KOPT-K1 (cell line): ENCODE measurements at regions not wholly inside any gene's neighbourhood (a gene's known extent, or its start where the extent isn't known, plus 50 kb on each side); places are given as distances from the start of the nearest gene placed in this dataset.

Experiments
- H3K27ac ChIP-seq: fragments of 200-600 bp; sonication (generic); 2 replicates; pipeline ENCODE4 v1.5.1; 2016; ENCODE audit warnings: antibody characterized with exemption, mild to moderate bottlenecking, low read depth, low read length; ENCODE audit not compliant: poor library complexity, severe bottlenecking
- H3K36me3 ChIP-seq: fragments of 200-600 bp; sonication (generic); 2 replicates; pipeline ENCODE4 v1.5.1; 2017; ENCODE audit warnings: antibody characterized with exemption, mild to moderate bottlenecking, low read length, moderate library complexity; ENCODE audit not compliant: insufficient read depth
- H3K9me3 ChIP-seq: fragments of 200-600 bp; sonication (generic); 2 replicates; pipeline ENCODE4 v1.5.1; 2017; ENCODE audit warnings: antibody characterized with exemption, low read length, mild to moderate bottlenecking; ENCODE audit not compliant: insufficient read depth, poor library complexity, severe bottlenecking

DNA sequence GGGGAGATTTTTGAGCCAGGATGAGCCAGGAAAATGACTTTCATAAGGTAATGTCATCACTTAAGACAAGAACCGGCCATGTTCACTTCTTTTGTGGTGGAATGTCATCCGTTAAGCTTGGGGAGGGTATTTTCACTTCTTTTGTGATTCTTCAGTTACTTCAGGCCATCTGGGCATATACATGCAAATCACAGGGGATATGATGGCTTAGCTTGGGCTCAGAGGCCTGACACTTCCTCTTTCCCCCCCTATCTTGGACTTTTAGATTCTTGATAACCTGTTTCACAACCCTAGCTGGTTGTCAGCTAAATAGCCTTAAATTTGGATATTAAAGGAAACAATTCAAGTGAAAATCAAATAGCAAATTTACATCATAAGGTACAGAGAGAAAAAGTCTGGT is 986.0 kb downstream of the NLGN4Y start:
- Histone ChIP-seq H3K27ac (no peak overlapping the region), H3K36me3 (no peaks in the 10 kb centered on the region), H3K9me3 (no peaks in the 10 kb centered on the region)

DNA sequence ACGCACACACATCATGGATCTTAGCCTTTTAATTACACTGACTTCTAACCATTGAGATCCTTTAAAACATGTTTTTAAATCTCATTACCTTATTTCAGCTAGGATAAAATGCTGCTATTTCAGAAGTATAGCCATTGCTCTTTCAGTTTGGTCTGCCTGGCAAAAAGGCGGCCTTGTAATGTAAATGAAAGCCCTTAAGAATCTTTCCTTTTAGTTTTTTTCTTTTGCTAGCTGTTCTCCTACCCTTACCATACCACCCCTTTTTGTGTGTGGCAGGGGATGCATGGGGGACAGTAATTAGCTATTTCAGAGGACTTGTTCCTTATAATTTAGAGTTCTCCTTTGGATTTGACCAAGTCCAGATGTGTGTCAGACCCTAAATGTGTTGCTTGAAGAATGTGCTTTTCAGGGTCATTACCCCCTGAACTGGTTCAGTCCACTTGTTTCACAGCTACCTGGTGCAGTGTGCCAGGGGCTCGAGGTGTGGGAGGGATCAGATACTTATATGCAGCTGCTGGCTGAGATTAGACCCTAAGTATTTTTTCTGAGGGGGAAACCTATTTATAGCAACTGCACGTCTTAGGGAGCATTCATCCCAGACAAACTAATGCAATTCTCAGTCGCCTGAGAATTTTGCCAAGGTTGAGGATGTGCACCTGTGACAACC is 986.8 kb downstream of the NLGN4Y start:
- no peak overlapping the region for H3K27ac ChIP-seq
- H3K9me3 ChIP-seq: no peaks in the 10 kb centered on the region
- H3K36me3 ChIP-seq: no peaks in the 10 kb centered on the region

DNA sequence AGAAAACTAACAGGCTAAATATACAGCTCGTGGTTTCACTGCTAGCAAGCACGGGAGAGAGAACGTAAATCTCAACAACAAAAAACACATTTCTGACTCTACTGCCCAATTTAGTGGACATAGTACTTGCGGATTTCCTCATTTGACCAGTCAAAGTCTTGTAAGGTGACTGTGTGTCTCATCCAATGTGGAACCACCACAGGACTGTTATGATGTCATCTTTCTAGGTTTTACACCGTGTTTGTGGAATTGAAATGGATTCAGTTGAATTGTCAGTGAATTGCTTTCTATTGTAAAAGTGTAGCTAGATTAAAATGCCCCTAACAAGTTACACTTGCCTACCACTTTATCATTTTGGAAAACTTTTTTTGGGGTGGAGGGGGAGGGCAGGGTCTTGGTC is 1010.8 kb downstream of the NLGN4Y start:
- no peak overlapping the region for H3K27ac ChIP-seq

DNA sequence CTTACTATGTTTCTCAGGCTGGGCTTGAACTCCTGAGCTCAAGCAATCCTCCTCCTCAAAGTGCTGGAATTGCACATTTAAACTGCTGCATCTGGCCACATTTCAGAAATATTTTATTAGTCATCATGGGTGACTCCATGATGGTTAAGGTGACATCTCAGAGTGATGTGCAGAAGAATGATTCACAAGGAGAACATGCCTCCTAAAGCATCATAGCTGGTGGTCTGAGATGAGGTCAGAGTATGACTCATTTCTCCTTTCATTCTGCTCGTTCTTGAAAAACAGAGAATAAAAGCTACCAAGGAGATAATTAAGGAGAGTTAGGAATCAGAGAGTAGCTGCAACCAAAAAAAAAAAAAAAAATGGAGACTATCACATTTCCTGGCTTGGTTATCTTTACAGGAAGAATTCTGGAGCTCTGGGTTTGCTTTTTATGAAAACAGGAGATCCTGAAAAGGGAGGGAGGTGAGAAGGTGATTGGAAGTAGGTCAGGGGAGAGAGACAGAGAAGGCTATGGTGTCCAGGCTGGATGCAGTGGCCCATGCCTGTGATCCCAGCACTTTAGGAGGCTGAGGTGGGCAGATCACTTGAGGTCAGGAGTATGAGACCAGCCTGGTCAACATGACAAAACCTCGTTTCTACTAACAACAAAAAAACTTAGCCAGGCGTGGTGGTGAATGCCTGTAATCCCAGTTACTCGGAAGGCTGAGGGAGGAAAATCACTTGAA is 1011.6 kb downstream of the NLGN4Y start:
- no peak overlapping the region for H3K27ac ChIP-seq
- H3K9me3 ChIP-seq: no peaks in the 10 kb centered on the region

More for the DNA sequence above, 1010.8 kb downstream of the NLGN4Y start:
- H3K9me3 ChIP-seq: no peaks in the 10 kb centered on the region
- no peaks in the 10 kb centered on the region for H3K36me3 ChIP-seq

DNA sequence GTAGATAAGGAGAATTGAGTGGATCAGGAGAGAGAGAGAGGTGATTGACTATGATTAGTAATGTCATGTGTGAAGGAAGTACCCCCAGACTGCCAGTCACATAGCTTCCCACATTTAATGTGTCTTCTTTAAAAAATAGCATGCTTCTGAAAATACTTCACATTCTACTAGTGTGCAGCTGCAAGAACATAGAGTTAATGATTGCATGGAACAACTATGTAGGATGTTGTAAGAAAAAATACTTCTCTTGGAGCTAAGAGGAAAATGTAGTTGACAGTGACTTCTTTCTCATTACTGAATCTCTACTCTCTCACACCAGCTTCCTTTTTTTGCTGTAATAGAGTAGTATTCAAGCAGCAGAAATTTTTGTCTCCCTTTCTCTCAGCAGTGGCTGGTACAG is 1016.2 kb downstream of the NLGN4Y start:
- no peaks in the 10 kb centered on the region for H3K36me3 ChIP-seq

More for the DNA sequence above, 1011.6 kb downstream of the NLGN4Y start:
- H3K36me3 ChIP-seq: no peaks in the 10 kb centered on the region

DNA sequence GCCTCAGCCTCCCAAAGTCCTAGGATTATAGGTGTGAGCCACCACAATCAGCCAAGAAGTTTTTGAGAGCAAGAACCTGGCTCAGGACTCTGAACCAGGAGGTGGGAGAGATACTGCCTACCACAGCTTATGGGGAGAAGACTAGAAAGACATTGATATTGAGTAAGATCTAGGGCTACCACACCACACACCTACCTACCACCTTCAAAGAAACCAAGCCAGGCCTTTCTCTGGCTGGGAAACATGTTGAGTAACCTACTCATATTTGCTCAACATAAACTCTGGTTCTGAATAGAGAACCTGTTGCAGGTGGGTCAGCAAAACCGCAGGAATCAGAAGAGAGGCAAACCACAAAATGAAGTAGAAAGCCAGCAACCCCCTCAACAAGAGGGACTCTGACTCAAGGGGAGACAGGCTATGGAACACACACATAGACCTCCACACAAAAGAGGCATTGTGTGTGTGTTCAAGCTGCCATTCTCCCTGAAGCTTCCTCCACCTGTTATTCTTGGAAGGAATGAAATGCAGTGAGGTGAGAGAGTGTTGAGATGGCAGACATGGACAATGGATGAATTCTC is 1021.9 kb downstream of the NLGN4Y start:
- Histone ChIP-seq H3K36me3 (no peaks in the 10 kb centered on the region), H3K9me3 (no peaks in the 10 kb centered on the region), H3K27ac (no peak overlapping the region)

More for the DNA sequence above, 1016.2 kb downstream of the NLGN4Y start:
- Histone ChIP-seq H3K27ac (no peak overlapping the region), H3K9me3 (no peaks in the 10 kb centered on the region)

DNA sequence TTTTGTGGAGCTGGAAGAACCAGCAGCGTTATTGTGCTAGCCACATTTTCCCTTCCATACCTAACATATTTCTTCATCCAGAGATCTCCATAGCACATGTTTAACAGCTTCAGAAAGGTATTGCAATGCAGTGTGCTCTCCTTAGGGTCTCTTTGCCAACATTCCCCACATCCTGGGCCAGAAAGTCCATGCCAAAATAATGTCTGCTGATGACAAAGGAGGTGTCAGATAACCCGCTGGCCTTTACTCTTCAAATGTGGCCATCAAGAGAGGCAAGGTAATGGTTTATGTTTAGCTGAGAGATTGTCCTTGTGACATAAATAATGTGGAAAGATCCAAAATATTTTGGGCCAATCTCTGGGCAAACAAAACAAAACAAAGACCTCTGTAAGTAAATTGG is 1027.7 kb downstream of the NLGN4Y start:
- Histone ChIP-seq H3K36me3 (no peaks in the 10 kb centered on the region), H3K9me3 (no peaks in the 10 kb centered on the region), H3K27ac (no peak overlapping the region)

DNA sequence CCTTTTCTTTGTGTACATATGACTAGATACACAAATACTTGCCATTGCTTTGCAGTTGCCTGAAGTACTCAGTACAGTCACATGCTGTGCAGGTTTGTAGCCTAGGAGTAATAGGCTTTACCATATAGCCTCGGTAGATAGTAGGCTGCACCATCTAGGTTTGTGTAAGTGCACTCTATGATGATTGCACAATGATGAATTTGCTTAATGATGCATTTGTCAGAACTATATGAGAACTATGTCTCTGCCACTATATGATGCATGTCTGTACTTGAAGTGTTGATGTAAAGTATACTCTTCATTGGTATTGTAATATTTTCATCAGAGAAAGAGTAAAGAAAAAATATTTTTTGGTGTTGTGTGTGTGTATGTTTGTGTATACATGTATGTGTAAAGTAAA is 1030.7 kb downstream of the NLGN4Y start:
- Histone ChIP-seq H3K9me3 (no peaks in the 10 kb centered on the region), H3K36me3 (no peaks in the 10 kb centered on the region), H3K27ac (no peak overlapping the region)

DNA sequence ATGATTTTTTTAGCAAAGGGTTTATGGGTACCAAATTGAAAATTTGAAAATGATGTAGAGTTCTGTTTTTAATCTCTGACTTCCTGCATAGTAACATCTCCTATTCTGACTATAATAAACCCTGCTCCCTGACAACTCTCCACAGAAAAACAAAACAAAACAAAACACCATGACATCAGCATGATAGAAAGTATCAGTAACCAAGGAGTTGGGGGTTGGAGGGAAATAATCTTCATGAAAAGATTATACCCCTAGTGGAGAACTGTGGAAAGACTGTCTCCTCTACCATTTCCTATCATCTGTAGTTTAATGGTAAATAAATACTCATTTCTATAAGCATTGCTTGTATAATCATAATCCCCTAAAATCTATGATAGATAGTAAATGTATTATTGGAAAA is 1034.8 kb downstream of the NLGN4Y start:
- H3K36me3 ChIP-seq: no peaks in the 10 kb centered on the region
- no peaks in the 10 kb centered on the region for H3K9me3 ChIP-seq
- H3K27ac ChIP-seq: no peak overlapping the region

DNA sequence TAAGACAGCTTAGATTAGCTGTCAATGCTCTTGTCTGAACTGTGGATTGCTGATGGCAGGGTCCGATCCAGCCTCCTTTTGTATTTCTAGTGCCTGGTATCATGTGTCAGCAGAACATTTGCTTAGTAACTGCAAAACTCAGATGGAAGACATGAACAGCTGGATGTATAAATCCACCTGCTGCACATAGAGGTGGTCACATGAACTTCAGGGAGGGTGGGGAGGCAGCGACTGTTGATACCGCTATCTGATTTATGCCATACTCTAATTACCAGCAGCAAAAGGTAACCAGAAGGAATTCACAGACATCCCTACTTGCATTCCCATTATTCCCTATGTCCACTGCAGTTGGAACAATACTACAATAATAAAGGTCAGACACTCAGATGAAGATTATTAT is 1036.5 kb downstream of the NLGN4Y start:
- no peaks in the 10 kb centered on the region for H3K9me3 ChIP-seq
- no peaks in the 10 kb centered on the region for H3K36me3 ChIP-seq
- no peak overlapping the region for H3K27ac ChIP-seq

DNA sequence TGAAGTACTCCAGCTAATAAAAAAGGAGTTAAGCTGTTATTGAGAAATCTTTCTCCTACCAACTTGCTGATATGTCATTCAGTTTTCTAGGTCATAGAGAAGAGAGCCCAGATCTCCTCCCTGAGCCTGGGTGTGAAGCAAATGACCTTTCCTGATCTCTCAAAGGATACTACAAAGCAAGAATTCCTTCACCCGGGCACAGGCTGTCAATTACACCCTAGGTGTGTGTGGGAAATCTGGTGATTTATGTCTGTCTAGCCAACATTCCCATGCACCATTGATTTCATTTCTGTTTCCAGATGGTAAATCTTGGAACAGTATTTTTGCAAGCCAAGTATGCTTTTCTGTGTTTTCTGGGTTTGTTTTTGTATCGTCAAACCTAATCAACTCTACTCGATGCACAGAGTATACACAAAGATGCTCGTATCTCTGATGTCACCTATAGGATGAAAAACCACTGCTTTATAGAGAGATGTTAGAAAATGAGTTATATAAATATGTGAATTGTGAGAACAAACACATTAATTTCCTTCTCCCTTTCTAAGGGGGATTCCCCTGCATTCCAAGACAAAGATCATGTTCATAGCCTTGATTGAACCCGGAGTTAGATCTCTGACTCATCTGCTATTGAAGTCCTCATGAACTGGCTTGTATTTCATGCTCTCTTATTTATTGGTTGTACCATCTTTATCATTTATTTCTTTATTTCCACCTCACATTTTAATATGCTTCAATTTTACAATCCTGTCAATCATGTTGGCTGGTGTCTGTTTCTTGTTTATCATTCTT is 1037.4 kb downstream of the NLGN4Y start:
- H3K27ac ChIP-seq: no peak overlapping the region
- H3K9me3 ChIP-seq: no peaks in the 10 kb centered on the region
- no peaks in the 10 kb centered on the region for H3K36me3 ChIP-seq

DNA sequence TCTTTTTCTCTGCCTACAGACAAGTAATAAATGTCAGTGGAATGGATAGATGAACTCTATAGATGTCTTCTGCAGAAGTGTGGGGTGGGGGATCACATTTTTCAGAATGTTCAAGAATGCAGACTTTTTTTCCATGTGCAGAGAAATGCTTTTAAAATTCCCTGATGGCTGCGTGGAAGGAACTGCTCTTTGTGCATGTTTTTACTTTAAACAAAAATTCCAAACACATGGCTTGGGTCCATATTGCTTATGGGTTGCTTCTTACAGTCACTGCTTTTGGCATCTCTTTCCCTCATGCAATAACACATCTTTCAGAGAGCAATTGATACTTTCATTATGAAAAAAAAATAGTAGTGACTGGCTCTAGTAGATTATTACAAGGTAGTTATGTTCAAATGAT is 1053.6 kb downstream of the NLGN4Y start:
- Histone ChIP-seq H3K27ac (no peak overlapping the region), H3K9me3 (no peaks in the 10 kb centered on the region), H3K36me3 (no peaks in the 10 kb centered on the region)

DNA sequence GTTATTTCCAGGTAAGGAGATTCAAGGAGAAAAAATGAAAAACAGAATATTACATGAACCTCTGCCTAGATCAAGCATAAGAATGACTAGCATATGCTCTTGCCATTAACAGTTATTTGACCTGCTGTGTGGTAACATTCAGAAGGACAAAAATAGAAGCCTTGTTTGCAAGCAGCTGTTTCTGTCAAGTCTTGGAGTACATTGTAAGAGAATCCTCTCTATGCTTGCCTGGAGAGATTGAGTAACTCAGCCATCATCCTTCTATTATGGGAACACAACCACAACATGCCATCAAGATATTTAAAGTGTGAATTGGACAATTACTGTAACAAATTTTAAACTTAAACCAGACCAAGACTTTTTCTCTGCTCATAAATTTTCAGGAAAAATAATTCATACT is 1054.4 kb downstream of the NLGN4Y start:
- Histone ChIP-seq H3K36me3 (no peaks in the 10 kb centered on the region), H3K27ac (no peak overlapping the region)

DNA sequence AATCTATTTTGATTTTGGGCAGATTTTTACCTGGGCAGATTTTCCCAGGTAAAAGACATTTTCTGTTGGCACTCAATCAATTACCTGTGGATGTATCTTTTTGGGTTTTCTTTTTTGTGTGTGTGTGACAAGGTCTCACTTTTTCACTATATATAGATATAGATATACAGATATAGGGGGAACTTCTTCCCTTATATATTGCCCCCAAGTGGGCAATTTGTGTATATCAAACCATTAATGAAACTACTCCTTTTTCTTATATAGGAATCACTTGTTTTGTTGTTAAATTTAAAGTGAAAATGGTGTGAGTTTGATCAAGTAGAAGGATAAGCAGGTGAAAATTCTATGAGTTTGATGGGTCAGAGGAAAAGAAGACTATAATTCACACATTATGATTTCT is 1054.9 kb downstream of the NLGN4Y start:
- Histone ChIP-seq H3K27ac (no peak overlapping the region), H3K36me3 (no peaks in the 10 kb centered on the region), H3K9me3 (no peaks in the 10 kb centered on the region)

More for the DNA sequence above, 1054.4 kb downstream of the NLGN4Y start:
- no peaks in the 10 kb centered on the region for H3K9me3 ChIP-seq

DNA sequence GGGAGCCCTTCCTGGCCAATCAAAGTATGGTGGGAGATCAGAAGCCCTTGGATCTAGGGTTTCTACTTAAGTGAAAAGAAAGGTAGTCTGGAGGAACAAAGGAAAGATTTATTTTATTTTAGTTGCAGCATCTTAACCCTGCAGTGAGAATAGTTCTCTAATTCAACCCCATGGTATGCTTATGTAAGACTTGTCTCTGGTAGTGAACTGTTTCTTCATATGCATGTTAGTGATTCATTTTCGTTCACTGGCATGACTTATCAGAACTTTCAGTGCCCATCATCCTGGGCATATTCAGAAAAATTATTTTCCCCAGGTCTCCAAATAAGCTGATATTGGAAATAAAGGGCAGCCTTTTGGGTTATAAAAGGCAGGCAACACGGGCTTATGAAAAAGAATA is 1058.8 kb downstream of the NLGN4Y start:
- Histone ChIP-seq H3K27ac (no peak overlapping the region), H3K9me3 (no peaks in the 10 kb centered on the region), H3K36me3 (no peaks in the 10 kb centered on the region)
